ENCODE measurements at regions not wholly inside any gene's neighbourhood (a gene's known extent, or its start where the extent isn't known, plus 50 kb on each side); places are given as distances from the start of the nearest gene placed in this dataset.

DNA sequence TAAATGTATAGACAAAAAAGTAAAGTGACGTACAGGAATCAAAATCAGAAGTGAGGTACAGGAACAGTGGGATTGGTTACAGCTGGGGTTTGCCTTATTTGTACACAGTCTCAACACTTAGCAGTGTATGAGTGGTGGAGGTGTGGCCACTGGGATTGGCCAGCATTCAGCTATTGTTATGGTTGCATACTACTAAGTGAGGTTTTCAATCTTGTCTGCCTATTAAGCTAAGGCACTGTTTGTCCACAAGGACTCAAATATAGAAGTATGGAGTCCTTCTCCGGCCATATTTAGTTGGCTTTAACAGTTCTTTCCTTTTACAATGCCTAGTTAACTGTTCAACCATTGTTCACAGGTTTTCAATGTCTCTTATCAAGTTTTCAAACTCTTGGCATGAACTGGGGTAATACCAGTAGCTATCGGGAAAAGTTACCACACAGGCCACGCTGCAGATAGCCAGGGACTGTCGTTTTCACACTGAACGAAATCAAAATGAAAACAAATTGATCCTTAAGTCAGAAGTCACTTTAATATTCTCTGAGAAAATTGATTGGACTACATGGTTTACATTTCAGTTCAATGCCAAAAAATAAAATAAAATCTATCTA is 176.0 kb upstream of the FREM1 start:
- TF ChIP-seq NFRKB (IDR thresholded peaks at IDR 0.05), result no peak
- TF ChIP-seq FOXK2 (IDR thresholded peaks at IDR 0.05), result no peak
- TF ChIP-seq ELF4 (IDR thresholded peaks at IDR 0.05), result no peak
- no peak for TF ChIP-seq ARNT (IDR thresholded peaks at IDR 0.05)
- no peak for TF ChIP-seq FOXA1 (IDR thresholded peaks at IDR 0.05)
- DNase-seq (ENCODE audit: extremely low spot score), result no peak
- ChIA-PET POLR2A (no interaction called here), CTCF (no interaction called here)

DNA sequence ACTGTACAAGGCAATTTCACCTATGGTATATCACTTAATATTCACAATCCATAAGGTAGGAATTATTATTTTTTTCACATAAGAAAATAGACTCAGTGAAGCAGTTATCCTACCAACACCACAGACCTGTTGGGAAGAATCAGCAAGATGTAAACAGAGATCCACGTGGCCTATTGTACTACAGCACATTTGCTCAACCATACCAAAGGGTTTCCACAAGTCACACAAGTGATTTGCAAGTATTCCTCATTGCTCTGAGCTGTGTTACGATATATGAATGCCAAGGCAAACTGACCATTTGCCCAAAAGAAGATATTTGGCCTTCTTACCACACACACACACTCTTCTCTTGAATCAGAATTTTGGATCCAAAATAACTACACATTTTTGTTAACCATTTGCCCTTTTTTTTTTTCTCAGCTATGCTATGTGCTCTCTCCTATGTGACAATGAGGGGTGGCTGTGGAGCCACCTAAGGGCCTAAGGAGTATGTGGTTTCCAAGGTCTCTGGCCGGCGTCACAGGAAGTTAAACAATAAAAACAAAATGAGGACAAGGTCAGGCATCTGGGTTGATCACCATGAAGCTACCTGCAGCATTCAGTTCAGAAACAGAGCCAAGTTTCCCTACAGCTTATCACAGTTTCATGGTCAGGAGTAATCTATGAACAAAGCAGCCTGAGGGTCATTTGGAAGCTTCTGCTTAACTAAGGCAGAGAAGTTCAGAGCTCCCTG is 171.0 kb upstream of the FREM1 start:
- CTCF ChIA-PET, result no interaction called here
- DNase-seq (ENCODE audit: extremely low spot score), result no peak
- POLR2A ChIA-PET, result no interaction called here
- no peak for TF ChIP-seq TARDBP (IDR thresholded peaks at IDR 0.05)
- TF ChIP-seq NFRKB (IDR thresholded peaks at IDR 0.05), result no peak
- no peak for TF ChIP-seq BHLHE40 (IDR thresholded peaks at IDR 0.05; ENCODE audit: borderline replicate concordance)
- TF ChIP-seq LEF1 (IDR thresholded peaks at IDR 0.05; ENCODE audit: borderline replicate concordance), result no peak
- TF ChIP-seq ELF4 (IDR thresholded peaks at IDR 0.05), result no peak
- TF ChIP-seq SP1 (IDR thresholded peaks at IDR 0.05), result no peak
- TF ChIP-seq L3MBTL2 (conservative IDR thresholded peaks at IDR 0.05), result no peak
- no peak for TF ChIP-seq SUZ12 (IDR thresholded peaks at IDR 0.05)
- no peak for TF ChIP-seq FOXA1 (IDR thresholded peaks at IDR 0.05)
- TF ChIP-seq FOXK2 (IDR thresholded peaks at IDR 0.05), result no peak
- TF ChIP-seq FOXM1 (IDR thresholded peaks at IDR 0.05; ENCODE audit: borderline replicate concordance), result no peak
- TF ChIP-seq, protein P1, sequence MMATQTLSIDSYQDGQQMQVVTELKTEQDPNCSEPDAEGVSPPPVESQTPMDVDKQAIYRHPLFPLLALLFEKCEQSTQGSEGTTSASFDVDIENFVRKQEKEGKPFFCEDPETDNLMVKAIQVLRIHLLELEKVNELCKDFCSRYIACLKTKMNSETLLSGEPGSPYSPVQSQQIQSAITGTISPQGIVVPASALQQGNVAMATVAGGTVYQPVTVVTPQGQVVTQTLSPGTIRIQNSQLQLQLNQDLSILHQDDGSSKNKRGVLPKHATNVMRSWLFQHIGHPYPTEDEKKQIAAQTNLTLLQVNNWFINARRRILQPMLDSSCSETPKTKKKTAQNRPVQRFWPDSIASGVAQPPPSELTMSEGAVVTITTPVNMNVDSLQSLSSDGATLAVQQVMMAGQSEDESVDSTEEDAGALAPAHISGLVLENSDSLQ (IDR thresholded peaks at IDR 0.05), result no peak
- no peak for TF ChIP-seq ARNT (IDR thresholded peaks at IDR 0.05)
- no peak for TF ChIP-seq ZNF384 (IDR thresholded peaks at IDR 0.05)
- no peak for TF ChIP-seq HDGF (IDR thresholded peaks at IDR 0.05; ENCODE audit: borderline replicate concordance)
- no peak for TF ChIP-seq CTBP1 (IDR thresholded peaks at IDR 0.05; ENCODE audit: borderline replicate concordance)

DNA sequence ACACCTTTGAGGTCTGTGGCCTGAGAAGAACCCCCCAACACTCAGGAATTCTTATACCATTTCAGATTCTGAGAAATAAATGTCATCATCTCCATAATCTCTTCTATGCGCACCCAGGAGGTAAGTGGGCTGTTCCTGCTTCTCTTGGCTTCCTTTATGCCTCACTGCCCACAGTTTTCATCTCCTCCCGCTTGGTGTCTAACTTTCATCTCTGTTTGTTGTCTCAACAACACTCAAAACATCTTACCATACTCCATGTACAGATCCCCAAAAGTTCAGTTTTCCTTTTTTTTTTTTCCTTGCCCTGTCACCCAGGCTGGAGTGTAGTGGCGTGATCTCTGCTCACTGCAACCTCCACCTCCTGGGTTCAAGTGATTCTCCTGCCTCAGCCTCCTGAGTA is 170.2 kb upstream of the FREM1 start:
- DNase-seq (ENCODE audit: extremely low spot score), result no peak
- TF ChIP-seq FOXK2 (IDR thresholded peaks at IDR 0.05) (no peak), ELF4 (IDR thresholded peaks at IDR 0.05) (no peak)
- TF ChIP-seq, protein P1 (IDR thresholded peaks at IDR 0.05), result no peak
- POLR2A ChIA-PET, result no interaction called here
- CTCF ChIA-PET, result no interaction called here

DNA sequence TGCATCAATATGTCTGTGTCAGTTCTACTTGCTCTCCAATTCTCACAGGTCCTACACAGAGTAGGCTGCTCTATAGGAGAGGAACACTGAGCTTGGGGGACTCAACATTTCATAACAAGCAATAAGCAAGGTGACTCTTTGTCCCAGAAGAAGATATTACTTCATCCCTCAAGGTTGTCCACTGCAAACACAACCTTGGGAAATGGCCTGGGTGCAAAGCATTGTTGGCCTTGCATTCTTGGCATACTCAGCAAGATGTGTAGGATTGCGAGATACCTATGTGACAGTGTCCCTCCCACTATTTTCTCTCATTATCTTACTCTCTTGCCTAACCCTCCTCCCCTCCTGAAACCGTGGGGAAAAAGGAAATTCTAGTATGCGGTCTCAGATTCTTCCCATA is 169.8 kb upstream of the FREM1 start:
- CTCF ChIA-PET, result no interaction called here
- no peak for DNase-seq (ENCODE audit: extremely low spot score)

DNA sequence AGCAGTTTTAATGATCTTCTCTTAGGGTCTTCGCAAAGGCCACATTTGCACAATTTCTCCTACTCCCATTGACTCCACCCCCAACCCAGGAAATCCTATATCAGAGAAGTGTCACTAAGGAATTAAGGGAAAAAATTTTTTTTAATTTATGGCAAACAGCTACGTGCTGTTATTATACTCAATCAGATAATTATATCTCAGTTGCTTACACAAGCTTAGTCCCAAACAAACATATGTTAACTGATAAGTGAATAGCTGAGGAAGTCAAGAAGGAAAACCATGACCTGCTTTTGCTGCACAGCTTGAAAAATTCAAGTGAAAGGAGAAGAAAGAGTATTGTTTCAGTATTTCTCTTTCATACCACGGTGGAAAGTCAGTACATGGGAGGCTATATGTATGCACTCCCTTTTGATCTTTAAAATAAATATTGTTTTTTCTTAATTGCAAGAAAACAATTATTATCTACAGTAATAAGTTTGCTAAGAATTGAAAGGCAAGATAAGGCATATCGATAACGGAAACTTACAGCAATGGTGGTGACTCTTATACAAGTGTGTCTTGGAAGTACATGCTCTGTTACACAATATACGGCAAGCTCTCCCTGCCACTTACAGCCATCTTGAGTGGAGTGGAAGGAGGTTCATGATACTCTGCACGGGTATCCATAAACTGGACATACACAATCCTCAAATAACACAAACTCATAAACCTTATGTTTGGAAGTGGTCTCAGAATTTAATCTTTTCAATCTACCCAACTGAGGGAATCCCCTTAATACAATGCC is 167.9 kb upstream of the FREM1 start:
- DNase-seq (ENCODE audit: extremely low spot score), result no peak
- TF ChIP-seq L3MBTL2 (conservative IDR thresholded peaks at IDR 0.05) (no peak), FOXM1 (IDR thresholded peaks at IDR 0.05; ENCODE audit: borderline replicate concordance) (no peak), SUZ12 (IDR thresholded peaks at IDR 0.05) (no peak), TARDBP (IDR thresholded peaks at IDR 0.05) (no peak), SP1 (IDR thresholded peaks at IDR 0.05) (no peak), ZNF384 (IDR thresholded peaks at IDR 0.05) (no peak), NFRKB (IDR thresholded peaks at IDR 0.05) (no peak), ELF4 (IDR thresholded peaks at IDR 0.05) (no peak), CTBP1 (IDR thresholded peaks at IDR 0.05; ENCODE audit: borderline replicate concordance) (no peak), FOXA1 (IDR thresholded peaks at IDR 0.05) (no peak), ARNT (IDR thresholded peaks at IDR 0.05) (no peak), HDGF (IDR thresholded peaks at IDR 0.05; ENCODE audit: borderline replicate concordance) (no peak), LEF1 (IDR thresholded peaks at IDR 0.05; ENCODE audit: borderline replicate concordance) (no peak), FOXK2 (IDR thresholded peaks at IDR 0.05) (no peak)
- TF ChIP-seq, protein P1 (IDR thresholded peaks at IDR 0.05), result no peak
- POLR2A ChIA-PET, result no interaction called here
- CTCF ChIA-PET, result no interaction called here

More for the DNA sequence above, 169.8 kb upstream of the FREM1 start:
- POLR2A ChIA-PET, result no interaction called here
- TF ChIP-seq NFRKB (IDR thresholded peaks at IDR 0.05) (no peak), ELF4 (IDR thresholded peaks at IDR 0.05) (no peak), ARNT (IDR thresholded peaks at IDR 0.05) (no peak), CTBP1 (IDR thresholded peaks at IDR 0.05; ENCODE audit: borderline replicate concordance) (no peak), HDGF (IDR thresholded peaks at IDR 0.05; ENCODE audit: borderline replicate concordance) (no peak), L3MBTL2 (conservative IDR thresholded peaks at IDR 0.05) (no peak), FOXK2 (IDR thresholded peaks at IDR 0.05) (no peak), SP1 (IDR thresholded peaks at IDR 0.05) (no peak), FOXM1 (IDR thresholded peaks at IDR 0.05; ENCODE audit: borderline replicate concordance) (no peak), BHLHE40 (IDR thresholded peaks at IDR 0.05; ENCODE audit: borderline replicate concordance) (no peak), ZNF384 (IDR thresholded peaks at IDR 0.05) (no peak), FOXA1 (IDR thresholded peaks at IDR 0.05) (no peak), SUZ12 (IDR thresholded peaks at IDR 0.05) (no peak), LEF1 (IDR thresholded peaks at IDR 0.05; ENCODE audit: borderline replicate concordance) (no peak), TARDBP (IDR thresholded peaks at IDR 0.05) (no peak)
- TF ChIP-seq, protein P1 (IDR thresholded peaks at IDR 0.05), result no peak
